SJSA1 (cell line): ENCODE measurements at regions not wholly inside any gene's neighbourhood (a gene's known extent, or its start where the extent isn't known, plus 50 kb on each side); places are given as distances from the start of the nearest gene placed in this dataset.

Experiments
- DNase-seq, 2 experiments: peaks; one replicate each; pipeline ENCODE4 v3.0.0-alpha.2; 2015 to 2020; ENCODE audit warnings: low spot score in 2 of 2, low read depth in 1 of 2
- H3K27ac ChIP-seq: fragments of 250-450 bp; sonication (Bioruptor Pico); 2 replicates; pipeline ENCODE4 v1.5.1; 2020; ENCODE audit warnings: mild to moderate bottlenecking, moderate library complexity
- H3K27me3 ChIP-seq: fragments of 250-450 bp; sonication (Bioruptor Pico); replicated peaks from 2 replicates; pipeline ENCODE4 v1.5.1; 2020; ENCODE audit warnings: mild to moderate bottlenecking, moderate library complexity
- H3K36me3 ChIP-seq: fragments of 250-450 bp; sonication (Bioruptor Pico); 2 replicates; pipeline ENCODE4 v1.5.1; 2020; ENCODE audit warnings: mild to moderate bottlenecking
- H3K4me1 ChIP-seq: fragments of 250-450 bp; sonication (Bioruptor Pico); replicated peaks from 2 replicates; pipeline ENCODE4 v1.6.1; 2021; ENCODE audit warnings: mild to moderate bottlenecking
- H3K4me3 ChIP-seq: fragments of 250-450 bp; sonication (Bioruptor Pico); 2 replicates; pipeline ENCODE4 v1.5.1; 2020; ENCODE audit warnings: mild to moderate bottlenecking
- H3K9me3 ChIP-seq: fragments of 250-450 bp; sonication (Bioruptor Pico); replicated peaks from 2 replicates; pipeline ENCODE4 v1.5.1; 2020; ENCODE audit warnings: mild to moderate bottlenecking

DNA sequence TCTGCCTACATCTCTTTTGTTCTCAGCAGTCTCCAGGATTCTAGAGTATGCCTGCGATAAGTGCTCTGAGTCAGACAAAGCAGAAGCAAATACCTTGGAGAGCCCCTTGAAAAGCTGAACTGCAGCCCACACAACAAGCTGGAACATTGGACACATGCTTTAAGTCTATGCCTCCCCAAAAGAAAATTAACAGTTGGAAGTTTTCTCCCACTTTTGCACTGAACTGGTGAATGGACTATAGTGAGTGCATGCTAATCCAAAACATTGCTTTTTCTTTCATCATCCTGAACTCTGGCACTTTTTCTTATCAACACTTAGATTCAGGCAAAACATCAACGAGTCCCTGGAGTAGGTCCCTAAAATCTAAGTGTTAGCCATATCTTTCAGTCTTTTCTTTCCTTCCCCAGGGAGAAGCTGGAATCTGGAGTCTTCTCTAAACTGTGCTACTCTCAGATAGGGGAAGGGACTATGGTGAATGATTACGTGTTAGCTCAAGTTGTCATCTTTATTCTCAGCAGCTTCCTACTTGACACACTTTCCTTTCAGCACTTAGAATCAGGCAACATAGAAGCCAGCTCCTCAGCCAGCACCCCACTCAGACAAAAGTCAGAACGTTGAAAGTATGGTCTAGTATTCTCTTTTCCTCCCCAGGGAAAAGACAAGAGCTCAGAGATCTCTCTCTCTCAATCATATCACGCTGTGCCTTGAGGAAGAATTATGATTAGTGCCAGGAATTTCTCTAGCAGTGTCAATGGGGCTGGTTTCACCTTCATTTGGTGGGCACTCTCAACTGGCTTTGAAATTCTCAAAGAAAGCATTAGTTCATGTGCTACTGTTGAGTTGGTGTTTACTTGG is 811.0 kb upstream of the GJE1 start:
- H3K4me1 ChIP-seq, result peaks cover 23% of the 10 kb centered on the region
- H3K36me3 ChIP-seq, result no peaks in the 10 kb centered on the region
- peak; percentile 50 to 56 for DNase-seq
- H3K27ac ChIP-seq, result peak overlapping the region; percentile 54
- no peak overlapping the region for H3K4me3 ChIP-seq
- no peaks in the 10 kb centered on the region for H3K9me3 ChIP-seq
- no peaks in the 10 kb centered on the region for H3K27me3 ChIP-seq

DNA sequence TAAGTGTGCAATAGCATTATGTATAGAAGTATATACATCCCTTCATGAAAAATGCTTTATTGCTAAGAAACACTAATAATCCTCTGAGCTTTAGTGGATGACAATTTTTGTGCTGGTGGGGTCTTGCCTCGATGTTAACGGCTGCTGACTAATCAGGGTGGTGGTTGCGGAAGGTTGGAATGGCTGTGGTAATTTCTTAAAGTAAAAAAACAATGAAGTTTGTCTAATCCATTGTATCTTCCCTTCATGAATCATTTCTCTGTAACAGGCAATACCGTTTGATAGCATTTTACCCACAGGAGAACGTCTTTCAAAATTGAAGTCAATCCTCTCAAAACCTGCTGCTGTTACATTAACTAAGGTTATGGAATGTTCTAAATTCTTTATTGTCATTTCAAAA is 816.5 kb upstream of the GJE1 start:
- no peaks in the 10 kb centered on the region for H3K36me3 ChIP-seq
- no peaks in the 10 kb centered on the region for H3K27me3 ChIP-seq
- peak overlapping the region; percentile 30 for H3K27ac ChIP-seq
- no peaks in the 10 kb centered on the region for H3K9me3 ChIP-seq
- peak; percentile 21 to 42 for DNase-seq
- H3K4me3 ChIP-seq, result no peak overlapping the region
- H3K4me1 ChIP-seq, result peaks cover 9% of the 10 kb centered on the region

DNA sequence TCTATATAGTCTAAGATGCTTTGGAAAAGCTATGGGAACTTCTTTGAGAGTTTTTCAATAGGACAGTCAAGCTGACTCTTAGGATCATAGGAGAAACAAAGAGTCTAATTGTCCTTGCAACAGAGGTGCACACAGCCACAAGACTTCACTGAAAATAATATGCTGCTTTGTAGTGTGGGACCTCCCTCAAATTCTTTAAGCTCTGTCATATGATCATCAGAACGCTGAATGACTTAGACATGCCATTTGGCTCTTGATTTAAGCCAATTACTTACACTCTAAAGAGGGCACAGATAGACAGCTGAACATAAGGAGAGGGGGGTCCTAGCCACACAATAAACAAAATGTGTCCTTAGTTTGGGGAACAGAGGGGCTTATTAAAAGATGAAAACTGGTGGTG is 818.7 kb upstream of the GJE1 start:
- H3K27ac ChIP-seq, result no peak overlapping the region
- H3K27me3 ChIP-seq, result no peaks in the 10 kb centered on the region
- no peaks in the 10 kb centered on the region for H3K9me3 ChIP-seq
- no peaks in the 10 kb centered on the region for H3K36me3 ChIP-seq
- H3K4me3 ChIP-seq, result no peak overlapping the region
- peaks cover 6% of the 10 kb centered on the region for H3K4me1 ChIP-seq
- no peak for DNase-seq

DNA sequence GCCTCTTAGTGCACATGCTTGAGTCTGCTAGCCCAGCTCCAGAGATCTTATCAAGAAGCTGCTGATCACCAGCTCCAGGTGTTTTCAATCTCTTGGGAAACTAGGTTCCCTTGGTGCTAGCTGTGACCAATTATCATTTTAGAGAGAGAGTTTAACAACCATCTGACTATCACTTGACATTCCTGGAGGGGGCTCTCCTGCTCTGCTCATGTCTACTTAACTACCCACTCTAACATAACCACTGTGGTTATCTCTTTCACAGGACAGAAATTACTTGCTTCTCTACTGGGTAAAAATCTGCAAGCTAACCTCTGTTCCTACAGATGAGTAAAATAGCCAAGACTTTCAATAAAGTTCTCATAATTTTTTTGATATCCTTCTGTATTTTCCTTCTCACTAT is 823.4 kb upstream of the GJE1 start:
- H3K4me1 ChIP-seq, result no peaks in the 10 kb centered on the region
- H3K9me3 ChIP-seq, result no peaks in the 10 kb centered on the region
- peak in 1 of 2 experiments; percentile 7 for DNase-seq
- H3K36me3 ChIP-seq, result no peaks in the 10 kb centered on the region
- no peak overlapping the region for H3K4me3 ChIP-seq
- H3K27me3 ChIP-seq, result no peaks in the 10 kb centered on the region
- no peak overlapping the region for H3K27ac ChIP-seq

DNA sequence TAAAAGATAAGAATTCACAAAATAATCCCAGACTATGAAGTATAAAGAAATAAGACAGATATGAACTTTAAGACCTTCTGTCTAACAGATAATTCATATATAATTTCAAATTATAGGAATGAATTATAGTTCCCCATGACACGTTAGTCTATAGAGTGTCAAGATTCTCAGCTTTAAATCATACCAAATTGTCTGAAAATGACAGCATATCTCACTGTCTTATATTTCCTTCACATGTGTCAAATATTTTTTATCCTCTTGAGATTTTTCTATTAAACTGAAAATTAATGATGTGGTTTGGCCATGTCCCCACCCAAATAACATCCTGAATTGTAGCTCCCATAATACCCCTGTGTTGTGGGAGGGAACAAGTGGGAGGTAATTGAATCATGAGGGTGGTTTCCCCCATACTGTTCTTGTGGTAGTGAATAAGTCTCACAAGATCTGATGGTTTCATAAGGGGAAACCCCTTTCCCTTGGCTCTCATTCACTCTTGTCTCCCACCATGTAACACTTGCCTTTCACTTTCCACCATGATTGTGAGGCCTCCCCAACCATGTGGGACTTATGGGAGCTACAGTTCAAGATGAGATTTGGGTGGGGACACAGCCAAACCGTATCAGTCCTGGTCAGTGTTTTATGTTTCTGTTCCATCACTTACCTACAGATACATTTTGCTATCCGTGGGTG is 825.3 kb upstream of the GJE1 start:
- H3K9me3 ChIP-seq, result no peaks in the 10 kb centered on the region
- no peak for DNase-seq
- H3K4me3 ChIP-seq, result no peak overlapping the region
- H3K27ac ChIP-seq, result no peak overlapping the region
- no peaks in the 10 kb centered on the region for H3K36me3 ChIP-seq
- no peaks in the 10 kb centered on the region for H3K4me1 ChIP-seq
- H3K27me3 ChIP-seq, result no peaks in the 10 kb centered on the region

DNA sequence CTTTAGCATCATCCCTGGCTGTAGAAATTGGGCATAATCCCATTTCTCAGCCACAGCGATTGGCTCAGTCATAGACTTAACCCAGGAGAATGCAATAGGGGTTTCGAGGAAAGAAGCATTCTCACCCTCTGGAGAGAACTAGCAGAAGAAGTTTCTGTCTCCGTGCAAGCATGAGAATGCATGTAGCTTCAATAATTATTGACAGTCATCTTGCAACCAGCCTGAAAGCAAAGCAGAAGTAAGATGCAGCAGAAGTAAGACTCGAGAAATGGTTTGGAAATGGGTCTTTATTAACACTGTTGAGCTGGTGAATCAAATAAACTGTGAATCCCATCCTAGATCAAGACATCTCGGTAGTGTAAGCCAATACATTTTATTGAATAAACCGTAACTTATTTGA is 828.8 kb upstream of the GJE1 start:
- no peak for DNase-seq
- Histone ChIP-seq H3K4me1 (no peaks in the 10 kb centered on the region), H3K4me3 (no peak overlapping the region), H3K36me3 (no peaks in the 10 kb centered on the region), H3K27ac (no peak overlapping the region), H3K9me3 (no peaks in the 10 kb centered on the region), H3K27me3 (no peaks in the 10 kb centered on the region)

DNA sequence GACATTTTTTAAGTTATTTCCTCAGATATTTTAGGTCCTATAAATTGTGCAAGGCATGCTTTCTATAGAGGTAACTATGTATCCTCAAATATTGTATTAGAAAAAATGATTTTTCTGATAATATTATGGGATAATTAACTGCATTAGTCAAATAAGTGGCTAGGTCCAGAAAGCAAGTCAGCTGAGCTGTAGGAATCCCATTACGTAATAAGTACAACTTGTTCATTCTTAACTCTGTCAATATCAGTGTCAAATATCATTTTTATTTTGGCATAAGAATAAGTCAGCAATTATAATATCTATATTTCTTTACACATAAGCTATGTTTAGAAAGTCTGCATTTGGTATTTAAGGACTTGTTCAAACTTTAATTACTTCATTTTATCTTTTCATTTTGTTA is 830.9 kb upstream of the GJE1 start:
- Histone ChIP-seq H3K36me3 (no peaks in the 10 kb centered on the region), H3K27me3 (no peaks in the 10 kb centered on the region), H3K27ac (no peak overlapping the region), H3K4me1 (no peaks in the 10 kb centered on the region), H3K4me3 (no peak overlapping the region), H3K9me3 (no peaks in the 10 kb centered on the region)
- DNase-seq, result no peak

DNA sequence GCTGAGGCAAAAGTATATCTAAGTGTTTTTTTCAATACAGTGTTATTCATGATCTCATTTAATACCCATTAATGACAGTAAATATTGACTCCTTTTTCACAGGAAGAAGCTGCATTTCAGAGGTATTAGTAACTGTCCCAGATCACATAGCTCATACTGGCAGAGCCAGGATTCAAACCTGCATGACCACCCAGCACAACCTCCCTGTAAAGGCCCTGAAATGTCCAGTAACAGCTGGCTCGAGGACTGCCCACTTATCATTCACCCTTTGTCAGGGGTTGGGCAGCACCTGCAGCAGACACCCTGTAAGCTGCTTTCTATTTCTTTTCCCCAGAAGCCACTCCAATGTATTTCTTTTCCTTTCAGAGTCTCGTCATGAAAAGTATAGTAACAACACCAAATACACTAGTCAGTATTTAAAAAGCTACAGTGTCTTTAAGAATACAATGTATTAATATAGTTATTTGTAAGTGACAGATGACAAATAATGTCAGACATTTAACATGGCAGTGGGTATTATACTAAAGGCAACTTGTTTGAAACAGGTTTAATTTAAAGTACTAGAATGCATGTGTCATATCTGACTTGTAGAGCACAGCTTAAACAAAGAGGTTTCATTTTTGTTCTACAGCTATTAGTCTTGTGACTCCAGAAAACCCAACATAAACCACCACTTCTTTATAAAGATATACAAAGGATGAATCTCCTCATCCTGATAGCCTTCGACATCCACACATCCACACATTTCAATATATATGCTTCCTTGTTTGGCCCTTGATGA is 841.6 kb upstream of the GJE1 start:
- no peak for DNase-seq

DNA sequence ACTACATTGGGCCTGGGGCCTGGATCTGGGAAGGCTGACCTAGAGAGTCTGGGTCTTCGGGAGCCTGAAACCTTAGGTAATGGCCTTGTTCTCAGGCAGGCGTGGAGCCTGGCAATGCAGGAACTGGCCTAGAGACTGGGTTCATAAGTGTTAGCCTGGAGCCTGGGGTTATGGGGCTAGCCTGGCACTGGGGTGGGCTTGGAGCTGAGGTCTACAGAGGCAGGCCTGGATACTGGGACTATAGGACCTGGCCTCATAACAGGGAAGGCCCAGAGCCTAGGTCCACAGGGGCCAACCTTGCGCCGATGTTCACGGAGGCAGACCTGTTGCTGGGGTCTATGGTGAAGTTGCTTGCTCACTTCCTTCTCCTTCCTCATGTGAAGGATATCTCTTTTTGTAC is 843.8 kb upstream of the GJE1 start:
- H3K27me3 ChIP-seq, result no peaks in the 10 kb centered on the region
- no peaks in the 10 kb centered on the region for H3K4me1 ChIP-seq
- no peaks in the 10 kb centered on the region for H3K9me3 ChIP-seq
- DNase-seq, result no peak
- H3K4me3 ChIP-seq, result no peak overlapping the region
- no peak overlapping the region for H3K27ac ChIP-seq
- H3K36me3 ChIP-seq, result no peaks in the 10 kb centered on the region

More for the DNA sequence above, 841.6 kb upstream of the GJE1 start:
- Histone ChIP-seq H3K27me3 (no peaks in the 10 kb centered on the region), H3K27ac (no peak overlapping the region), H3K4me3 (no peak overlapping the region), H3K36me3 (no peaks in the 10 kb centered on the region), H3K9me3 (no peaks in the 10 kb centered on the region), H3K4me1 (no peaks in the 10 kb centered on the region)

DNA sequence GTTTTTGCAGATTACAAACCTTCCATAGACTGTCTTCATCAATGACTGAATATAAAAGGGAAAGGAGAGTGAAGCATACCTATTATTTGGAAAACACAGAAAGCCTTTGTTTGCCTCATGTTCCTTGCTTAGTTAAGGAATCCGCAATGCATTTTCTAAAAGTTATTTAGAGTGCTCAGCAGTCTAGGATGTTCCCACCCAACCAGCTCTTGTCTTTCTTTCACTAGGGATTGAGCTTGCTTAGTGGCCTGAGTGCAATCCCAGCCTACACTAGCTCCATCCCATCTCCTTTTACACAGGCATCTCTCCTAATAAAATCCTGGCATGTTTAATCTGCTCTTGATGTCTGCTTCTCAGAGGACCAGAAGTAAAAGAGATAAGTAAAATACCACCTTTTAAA is 850.5 kb upstream of the GJE1 start:
- Histone ChIP-seq H3K4me3 (no peak overlapping the region), H3K4me1 (no peaks in the 10 kb centered on the region), H3K27ac (no peak overlapping the region), H3K27me3 (no peaks in the 10 kb centered on the region; the same call in 1 of the 2 replicates), H3K9me3 (no peaks in the 10 kb centered on the region), H3K36me3 (no peaks in the 10 kb centered on the region)
- no peak for DNase-seq

DNA sequence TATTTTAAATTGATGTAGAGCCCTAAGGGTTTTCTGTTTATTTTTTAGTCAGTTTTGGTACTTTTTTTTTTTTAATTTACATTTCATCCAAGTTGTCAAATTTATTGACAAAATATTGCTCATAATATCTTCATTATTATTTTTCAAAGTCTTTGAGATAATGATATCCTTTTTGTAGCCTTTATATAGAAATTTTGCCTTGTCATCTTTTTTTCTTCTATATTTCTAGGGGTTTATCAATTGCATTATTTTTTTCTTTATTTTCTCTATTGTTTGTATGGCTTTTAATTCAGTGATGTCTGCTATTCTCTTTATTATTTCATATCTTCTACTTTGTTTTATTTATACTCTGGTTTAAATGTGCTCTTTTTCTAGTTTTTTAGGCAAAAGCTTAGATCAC is 863.0 kb upstream of the GJE1 start:
- H3K36me3 ChIP-seq, result no peaks in the 10 kb centered on the region
- peaks cover 6% of the 10 kb centered on the region for H3K4me1 ChIP-seq
- no peaks in the 10 kb centered on the region for H3K27me3 ChIP-seq
- H3K27ac ChIP-seq, result no peak overlapping the region
- no peak overlapping the region for H3K4me3 ChIP-seq
- no peak for DNase-seq
- H3K9me3 ChIP-seq, result no peaks in the 10 kb centered on the region

DNA sequence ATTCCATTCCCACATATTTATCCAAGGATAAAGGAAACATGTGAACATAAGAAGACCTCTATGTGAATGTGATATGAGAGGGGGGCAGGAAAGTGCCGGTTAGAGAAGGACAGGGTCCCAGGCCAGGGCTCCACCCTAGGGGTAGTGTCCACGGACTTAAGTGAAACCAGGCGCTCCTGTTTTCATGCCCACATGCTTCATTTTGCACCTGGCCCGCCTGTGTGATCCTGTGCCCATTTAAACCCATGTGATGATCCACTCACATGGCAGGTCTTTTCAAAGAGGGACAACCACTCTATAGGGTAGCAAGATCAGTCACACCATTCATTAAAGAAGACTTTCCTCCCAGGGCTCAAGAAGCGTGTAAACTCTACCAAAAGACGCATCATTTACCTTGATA is 865.3 kb upstream of the GJE1 start:
- H3K27me3 ChIP-seq, result no peaks in the 10 kb centered on the region
- DNase-seq, result no peak
- H3K27ac ChIP-seq, result no peak overlapping the region
- no peaks in the 10 kb centered on the region for H3K36me3 ChIP-seq
- no peak overlapping the region for H3K4me3 ChIP-seq
- H3K9me3 ChIP-seq, result no peaks in the 10 kb centered on the region
- H3K4me1 ChIP-seq, result peaks cover 6% of the 10 kb centered on the region

DNA sequence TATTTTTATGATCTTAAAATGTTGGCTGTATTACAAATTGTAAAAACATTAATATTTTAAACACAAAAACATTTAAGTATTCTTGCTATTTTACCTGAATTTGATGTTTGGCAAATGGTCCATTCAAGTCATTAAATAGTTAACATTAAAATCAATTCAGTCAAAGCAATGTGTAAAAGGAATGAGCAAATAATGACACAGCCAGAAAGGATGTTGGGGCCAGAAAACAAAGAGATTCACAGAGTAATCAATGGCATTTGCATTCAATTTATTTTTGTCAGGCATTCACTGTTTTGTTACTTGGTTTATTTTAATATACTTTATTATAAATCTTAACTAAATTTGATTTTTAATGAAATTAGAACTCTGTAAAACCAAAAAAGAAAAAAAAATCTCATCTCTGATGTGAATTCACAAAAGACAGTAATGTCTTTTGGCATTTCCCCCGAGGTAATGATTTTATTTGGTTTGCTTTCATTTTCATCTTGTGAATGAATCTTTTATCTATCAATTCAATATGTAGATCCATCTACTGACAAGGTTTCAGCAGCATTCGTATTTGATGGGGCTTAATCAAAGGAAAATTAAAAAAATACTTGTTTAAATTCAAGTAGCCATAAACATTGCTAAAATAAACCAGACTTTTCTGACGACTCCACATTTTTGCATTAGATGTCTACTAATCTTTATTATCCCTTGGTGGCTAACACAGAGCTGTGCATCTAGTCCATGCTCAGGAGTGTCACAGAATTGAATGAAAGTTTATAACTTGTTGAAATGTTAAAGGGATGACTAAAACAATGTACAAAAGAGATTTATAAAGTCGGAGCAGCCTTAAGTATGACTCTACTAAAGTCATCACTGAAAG is 866.7 kb upstream of the GJE1 start:
- DNase-seq, result peak in 1 of 2 experiments; percentile 38
- H3K27ac ChIP-seq, result peak overlapping the region; percentile 69
- H3K36me3 ChIP-seq, result no peaks in the 10 kb centered on the region
- peaks cover 6% of the 10 kb centered on the region for H3K4me1 ChIP-seq
- no peaks in the 10 kb centered on the region for H3K27me3 ChIP-seq
- H3K4me3 ChIP-seq, result peak overlapping the region; percentile 31
- no peaks in the 10 kb centered on the region for H3K9me3 ChIP-seq
